HL-60/S4 (cell line): ENCODE measurements at regions not wholly inside any gene's neighbourhood (a gene's known extent, or its start where the extent isn't known, plus 50 kb on each side); places are given as distances from the start of the nearest gene placed in this dataset.
"Not testable (repeated sequence)": the region's sequence is repeated elsewhere in the genome, so short reads cannot be mapped to it uniquely, and the experiment has no call there.

Experiments used
- in situ Hi-C: fragments of 300-500 bp; cut with MboI; formaldehyde crosslinking; loops from 2 replicates; pipeline ENCODE4 v1.14.3; 2022; ENCODE audit warnings: low sequenced_read_pairs

DNA sequence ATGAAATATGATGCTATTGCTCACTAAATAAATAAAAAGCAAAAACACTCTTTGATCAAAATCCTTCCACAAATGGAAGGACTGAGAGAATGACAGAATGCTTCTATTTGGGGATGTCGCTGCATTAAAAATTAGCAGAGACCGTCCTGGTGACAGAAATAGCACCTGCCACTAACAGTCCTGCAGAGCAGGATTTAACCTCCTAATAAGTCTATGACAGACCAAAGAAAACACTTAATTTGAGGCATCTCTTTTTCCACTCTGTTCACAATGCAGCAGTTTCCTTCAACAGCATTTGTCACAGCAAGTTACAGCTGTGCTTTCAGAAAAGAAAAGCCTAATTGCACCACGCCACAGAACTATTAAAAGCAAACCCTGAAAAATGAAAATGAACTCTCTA lies 140.6 kb upstream of the BEND6 start:
- in situ Hi-C loops: no loop called here

DNA sequence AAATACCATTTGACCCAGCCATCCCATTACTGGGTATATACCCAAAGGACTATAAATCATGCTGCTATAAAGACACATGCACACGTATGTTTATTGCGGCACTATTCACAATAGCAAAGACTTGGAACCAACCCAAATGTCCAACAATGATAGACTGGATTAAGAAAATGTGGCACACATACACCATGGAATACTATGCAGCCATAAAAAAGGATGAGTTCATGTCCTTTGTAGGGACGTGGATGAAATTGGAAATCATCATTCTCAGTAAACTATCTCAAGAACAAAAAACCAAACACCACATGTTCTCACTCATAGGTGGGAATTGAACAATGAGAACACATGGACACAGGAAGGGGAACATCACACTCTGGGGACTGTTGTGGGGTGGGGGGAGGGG lies 142.1 kb upstream of the BEND6 start:
- in situ Hi-C loops: not testable (repeated sequence)

DNA sequence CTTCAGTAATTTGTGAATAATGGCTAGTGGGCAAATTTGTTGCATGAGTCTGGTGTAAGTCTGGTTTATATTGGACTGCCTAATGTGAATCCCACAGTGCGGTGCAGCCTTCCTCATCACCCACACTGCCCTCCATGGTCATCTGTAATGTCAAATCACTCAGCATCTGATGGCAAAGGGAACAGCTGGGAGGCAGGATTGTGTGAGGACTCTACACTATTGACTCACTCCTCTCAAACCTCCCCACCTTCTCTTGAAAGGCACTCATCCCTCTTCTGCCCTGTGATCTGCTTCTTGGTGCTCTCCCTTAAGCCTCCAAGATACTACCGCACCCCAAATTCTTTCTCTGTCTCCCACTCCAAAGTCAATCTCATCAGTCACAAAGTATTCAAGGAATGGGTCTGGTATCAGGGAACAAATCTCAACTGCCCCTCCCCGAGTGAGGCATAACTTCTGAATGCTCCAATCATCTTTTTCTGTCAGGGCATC lies 146.0 kb upstream of the BEND6 start:
- in situ Hi-C loops: no loop called here

- in situ Hi-C loops: no loop called here
These were observed 146.9 kb upstream of the BEND6 start for GRCh38 chr6:56807989-56808337.

GRCh38 chr6:56807326-56807988 lies 147.4 kb upstream of the BEND6 start:
- in situ Hi-C loops: no loop called here

DNA sequence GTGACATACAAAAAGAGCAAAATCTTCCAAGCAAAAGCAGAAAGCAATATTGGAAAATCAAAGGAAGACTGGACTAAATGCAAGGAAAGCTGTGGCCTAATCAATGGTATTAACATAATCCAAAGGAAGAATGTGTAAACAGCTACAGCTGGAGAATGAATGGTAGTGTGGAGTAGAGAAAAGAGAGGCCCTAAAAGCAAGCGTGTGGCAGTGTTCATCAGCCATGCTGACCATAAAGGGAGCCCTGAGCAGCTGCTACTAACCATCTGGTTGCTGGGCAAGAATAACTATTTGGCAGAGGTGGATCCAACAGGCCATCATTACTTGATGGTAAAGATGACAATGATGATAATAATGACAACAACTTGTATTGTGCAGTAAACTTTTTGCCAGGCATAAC lies 148.5 kb upstream of the BEND6 start:
- in situ Hi-C loops: no loop called here

DNA sequence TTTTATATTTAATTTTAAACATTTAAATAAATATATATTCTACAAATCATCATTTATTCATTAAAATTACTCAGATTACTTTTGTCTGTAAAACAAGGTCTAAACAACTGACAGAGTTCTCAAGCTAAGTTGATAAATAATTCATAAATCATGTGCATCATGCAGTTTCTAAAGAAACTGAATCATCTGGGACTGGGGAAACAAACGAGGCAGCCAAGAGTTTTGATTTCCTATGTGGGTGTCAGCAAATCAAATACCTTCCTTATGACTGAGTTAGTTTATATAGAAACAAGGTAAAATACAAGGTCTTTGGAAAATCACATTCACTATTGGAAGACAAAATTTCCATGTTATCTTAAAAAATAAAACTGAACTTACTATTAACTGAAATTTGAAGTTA lies 149.9 kb upstream of the BEND6 start:
- in situ Hi-C loops: no loop called here

- in situ Hi-C loops: no loop called here
These were observed 151.3 kb upstream of the BEND6 start for GRCh38 chr6:56803594-56803993.

- in situ Hi-C loops: no loop called here
These were observed 152.3 kb upstream of the BEND6 start for GRCh38 chr6:56802584-56802983.

- in situ Hi-C loops: no loop called here
These were observed 154.9 kb upstream of the BEND6 start for GRCh38 chr6:56799989-56800388.

DNA sequence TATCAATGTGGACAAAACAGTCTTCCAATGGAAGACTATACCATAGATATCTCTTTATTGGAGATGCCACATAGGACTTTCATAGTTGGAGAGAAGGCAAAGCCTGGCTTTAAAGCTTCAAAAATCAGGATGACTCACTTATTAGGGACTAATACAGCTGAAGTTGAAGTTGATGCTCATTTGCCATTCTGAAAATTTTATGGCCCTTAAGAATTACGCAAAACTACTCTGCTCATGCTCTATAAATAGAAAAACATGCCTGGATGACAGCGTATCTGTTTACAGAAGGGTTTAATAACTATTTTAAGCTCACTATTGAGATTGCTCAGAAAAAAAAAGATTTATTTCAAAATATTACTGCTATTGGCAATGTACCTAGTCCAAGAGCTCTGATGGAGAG lies 155.5 kb upstream of the DST start:
- in situ Hi-C loops: no loop called here

DNA sequence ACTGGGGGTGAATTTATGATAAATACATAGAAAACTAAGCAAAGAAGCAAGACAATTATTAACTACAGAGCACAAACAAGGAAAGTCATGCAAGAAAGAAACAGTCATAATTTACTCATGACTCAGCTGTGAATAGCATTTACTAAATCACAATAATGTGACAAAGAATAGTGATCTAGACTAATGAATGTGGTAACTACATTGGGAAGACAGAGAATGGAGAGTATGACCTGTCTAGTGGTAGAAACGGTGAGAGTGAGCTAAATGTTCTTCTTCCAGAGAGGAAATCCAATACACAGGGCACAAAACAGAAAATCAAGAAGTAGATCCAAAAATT lies 153.5 kb upstream of the DST start:
- in situ Hi-C loops: no loop called here

GRCh38 chr6:56795466-56796195 lies 152.9 kb upstream of the DST start:
- in situ Hi-C loops: no loop called here

DNA sequence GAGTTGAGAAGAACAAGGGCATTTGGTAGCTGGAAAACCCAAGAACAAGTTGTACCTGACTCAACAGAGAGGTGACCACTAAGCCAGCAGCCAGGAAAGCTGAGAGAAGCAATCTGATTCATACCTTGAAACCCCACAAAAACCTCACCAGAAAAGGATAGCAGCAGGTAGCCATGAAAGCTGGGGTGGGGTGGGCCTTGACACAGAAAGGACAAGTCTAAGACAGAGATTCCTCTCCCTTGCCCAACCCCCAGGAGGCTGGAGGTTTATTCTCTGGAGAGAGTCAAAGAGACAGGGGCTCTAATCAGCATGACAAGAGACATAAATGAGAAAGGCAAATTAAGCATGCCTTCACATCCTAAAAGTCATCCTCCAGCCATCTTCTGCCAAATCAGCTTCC lies 151.7 kb upstream of the DST start:
- in situ Hi-C loops: no loop called here

DNA sequence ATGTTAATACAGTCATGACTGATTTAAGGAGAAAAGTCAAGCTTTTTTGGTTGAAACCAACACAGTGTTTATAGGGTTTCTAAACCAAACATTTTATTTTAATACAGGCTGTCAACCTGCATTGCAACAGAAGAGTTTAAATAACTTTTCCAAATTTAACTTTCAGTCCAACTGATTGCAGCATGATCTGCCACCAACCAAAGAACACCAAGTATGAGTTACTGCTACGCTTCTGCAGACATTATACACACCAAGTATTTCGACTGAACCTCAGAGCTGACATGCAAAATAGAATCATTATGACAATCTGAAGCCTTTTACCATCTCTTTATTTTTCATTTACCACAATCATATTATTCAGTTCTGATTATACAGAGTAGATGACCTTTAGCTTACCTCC lies 151.2 kb upstream of the DST start:
- in situ Hi-C loops: no loop called here

DNA sequence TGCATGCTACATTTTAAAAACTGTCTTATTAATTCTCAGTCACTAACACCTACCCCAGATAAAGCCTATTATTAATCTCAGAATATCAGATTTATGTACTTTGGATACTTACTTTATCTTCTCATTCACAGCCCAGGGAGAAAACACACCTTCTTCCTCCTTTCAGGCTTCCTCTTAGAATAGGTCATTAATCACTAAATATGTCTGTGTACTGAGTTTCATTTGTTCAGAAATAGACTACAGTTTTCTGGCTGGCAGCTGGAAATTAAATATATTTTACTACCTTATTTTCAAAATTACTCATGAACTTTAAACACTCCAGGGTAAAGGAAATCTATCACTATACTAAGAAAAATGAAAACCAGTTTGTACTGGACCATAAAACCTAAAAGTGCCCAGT lies 147.7 kb upstream of the DST start:
- in situ Hi-C loops: no loop called here

DNA sequence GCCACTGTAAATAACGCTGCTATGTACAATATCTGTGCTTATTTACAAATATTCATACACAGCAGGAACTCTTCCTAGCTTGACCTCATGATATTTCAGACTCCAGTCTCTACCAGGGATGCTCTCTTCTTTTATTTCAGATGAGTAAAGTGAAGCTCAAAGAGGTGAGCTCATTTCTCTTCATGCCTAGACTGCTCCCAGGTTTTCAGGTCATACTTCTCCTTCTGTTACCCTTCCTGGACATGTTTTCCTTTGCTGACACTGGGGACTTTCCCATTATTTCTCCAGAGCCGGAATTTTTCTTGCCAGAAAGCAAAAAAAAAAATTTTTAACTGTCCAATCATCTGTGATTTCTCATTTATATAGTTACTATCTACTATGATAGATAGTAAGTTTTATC lies 147.2 kb upstream of the DST start:
- in situ Hi-C loops: no loop called here

DNA sequence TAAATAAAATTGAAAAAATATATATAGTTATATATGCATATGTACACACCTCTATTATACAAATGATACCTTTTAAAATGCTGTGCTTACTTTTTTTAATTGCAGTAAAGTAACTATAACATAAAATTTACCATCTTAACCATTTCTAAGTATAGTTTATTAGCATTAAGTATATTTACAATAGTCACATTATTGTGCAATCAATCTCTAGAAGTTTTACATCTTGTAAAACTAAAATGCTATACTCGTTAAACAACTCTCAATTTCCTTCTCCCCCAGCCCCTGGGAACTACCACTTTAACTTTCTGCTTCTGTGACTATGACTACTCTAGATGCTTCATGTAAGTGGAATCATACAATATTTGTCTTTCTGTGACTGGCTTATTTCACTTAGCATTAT lies 146.7 kb upstream of the DST start:
- in situ Hi-C loops: no loop called here

GRCh38 chr6:56787209-56787608 lies 144.5 kb upstream of the DST start:
- in situ Hi-C loops: no loop called here

DNA sequence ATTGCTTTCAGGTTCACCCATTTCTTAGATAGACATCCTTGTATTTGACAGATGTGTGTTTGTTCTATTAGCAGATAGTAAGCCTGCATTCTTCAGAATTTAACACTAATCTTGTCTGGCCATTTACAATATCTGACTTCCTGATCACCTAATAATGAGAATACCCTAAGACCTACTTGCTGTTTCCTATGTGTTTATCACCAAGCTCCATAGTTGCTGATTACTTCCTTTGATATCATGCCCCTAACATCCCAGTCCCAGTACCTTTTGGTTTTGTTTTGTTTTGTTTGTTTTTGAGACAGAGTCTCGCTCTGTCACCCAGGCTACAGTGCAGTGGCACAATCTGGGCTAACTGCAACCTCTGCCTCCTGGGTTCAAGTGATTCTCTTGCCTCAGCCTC lies 143.6 kb upstream of the DST start:
- in situ Hi-C loops: no loop called here

DNA sequence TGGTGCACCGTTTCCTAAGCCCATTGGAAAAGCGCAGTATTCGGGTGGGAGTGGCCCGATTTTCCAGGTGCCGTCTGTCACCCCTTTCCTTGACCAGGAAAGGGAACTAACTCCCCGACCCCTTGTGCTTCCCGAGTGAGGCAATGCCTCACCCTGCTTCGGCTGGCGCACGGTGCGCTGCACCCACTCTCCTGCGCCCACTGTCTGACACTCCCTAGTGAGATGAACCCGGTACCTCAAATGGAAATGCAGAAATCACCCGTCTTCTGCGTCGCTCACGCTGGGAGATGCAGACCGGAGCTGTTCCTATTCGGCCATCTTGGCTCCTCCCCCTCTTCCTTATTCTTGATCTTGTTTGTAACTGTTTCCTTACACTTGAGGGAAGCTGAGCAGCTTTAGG lies 142.8 kb upstream of the DST start:
- in situ Hi-C loops: not testable (repeated sequence)

DNA sequence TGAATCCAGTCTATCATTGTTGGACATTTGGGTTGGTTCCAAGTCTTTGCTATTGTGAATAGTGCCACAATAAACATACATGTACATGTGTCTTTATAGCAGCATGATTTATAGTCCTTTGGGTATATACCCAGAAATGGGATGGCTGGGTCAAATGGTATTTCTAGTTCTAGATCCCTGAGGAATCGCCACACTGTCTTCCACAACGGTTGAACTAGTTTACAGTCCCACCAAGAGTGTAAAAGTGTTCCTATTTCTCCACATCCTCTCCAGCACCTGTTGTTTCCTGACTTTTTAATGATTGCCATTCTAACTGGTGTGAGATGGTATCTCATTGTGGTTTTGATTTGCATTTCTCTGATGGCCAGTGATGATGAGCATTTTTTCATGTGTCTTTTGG lies 137.4 kb upstream of the DST start:
- in situ Hi-C loops: not testable (repeated sequence)

DNA sequence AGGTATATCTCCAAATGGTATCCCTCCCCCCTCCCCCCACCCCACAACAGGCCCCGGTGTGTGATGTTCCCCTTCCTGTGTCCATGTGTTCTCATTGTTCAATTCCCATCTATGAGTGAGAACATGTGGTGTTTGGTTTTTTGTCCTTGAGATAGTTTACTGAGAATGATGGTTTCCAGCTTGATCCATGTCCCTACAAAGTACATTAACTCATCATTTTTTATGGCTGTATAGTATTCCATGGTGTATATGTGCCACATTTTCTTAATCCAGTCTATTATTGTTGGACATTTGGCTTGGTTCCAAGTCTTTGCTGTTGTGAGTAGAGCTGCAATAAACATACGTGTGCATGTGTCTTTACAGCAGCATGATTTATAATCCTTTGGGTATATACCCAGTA lies 135.8 kb upstream of the DST start:
- in situ Hi-C loops: not testable (repeated sequence)
